Activated CD8-positive, alpha-beta T cell treated with anti-CD3 and anti-CD28 coated beads for 36 hours (primary cell): ENCODE measurements at regions not wholly inside any gene's neighbourhood (a gene's known extent, or its start where the extent isn't known, plus 50 kb on each side); places are given as distances from the start of the nearest gene placed in this dataset.

Source experiments
- ATAC-seq: fragments of 200-7000 bp; cut with Tn5 transposase; one replicate; pipeline ENCODE4 v1.10.0; 2021; ENCODE audit warnings: mild to moderate bottlenecking, moderate library complexity
- CTCF ChIA-PET: fragments of 350-600 bp; sonication (Branson Sonifier 250); formaldehyde crosslinking; loops from one replicate; lab custom pipeline; 2021; ENCODE audit warnings: antibody characterized with exemption; lab: Charles Lee
- POLR2A ChIA-PET: fragments of 350-600 bp; sonication (Branson Sonifier 250); formaldehyde crosslinking; loops from one replicate; lab custom pipeline; 2021; ENCODE audit warnings: antibody characterized with exemption; lab: Charles Lee
- DNase-seq: peaks from one replicate; pipeline ENCODE4 v3.0.0-alpha.2; 2020
- H3K27ac Mint-ChIP-seq: one replicate; pipeline ENCODE4 v1.8.0; 2021; ENCODE audit warnings: mild to moderate bottlenecking, mixed read lengths
- H3K27me3 Mint-ChIP-seq: one replicate; pipeline ENCODE4 v1.8.0; 2021; ENCODE audit warnings: mixed read lengths
- H3K36me3 Mint-ChIP-seq: one replicate; pipeline ENCODE4 v1.8.0; 2021; ENCODE audit warnings: low read depth, mixed read lengths
- H3K4me1 Mint-ChIP-seq: one replicate; pipeline ENCODE4 v1.8.0; 2021; ENCODE audit warnings: low read depth, mixed read lengths
- H3K4me3 Mint-ChIP-seq: one replicate; pipeline ENCODE4 v1.8.0; 2021; ENCODE audit warnings: mild to moderate bottlenecking, moderate library complexity, mixed read lengths
- H3K9me3 Mint-ChIP-seq: one replicate; pipeline ENCODE4 v1.8.0; 2021; ENCODE audit warnings: mixed read lengths
- intact Hi-C: fragments of 100-400 bp; cut with micrococcal nuclease; formaldehyde crosslinking; loops from one replicate; pipeline ENCODE4 v1.10.0; 2022
- TF ChIP-seq, protein P1 (sequence below): fragments of 200-600 bp; IDR thresholded peaks from one replicate; pipeline ENCODE4 v1.8.0; 2022; ENCODE audit warnings: antibody characterized with exemption, mild to moderate bottlenecking

- TF ChIP-seq, protein P1, sequence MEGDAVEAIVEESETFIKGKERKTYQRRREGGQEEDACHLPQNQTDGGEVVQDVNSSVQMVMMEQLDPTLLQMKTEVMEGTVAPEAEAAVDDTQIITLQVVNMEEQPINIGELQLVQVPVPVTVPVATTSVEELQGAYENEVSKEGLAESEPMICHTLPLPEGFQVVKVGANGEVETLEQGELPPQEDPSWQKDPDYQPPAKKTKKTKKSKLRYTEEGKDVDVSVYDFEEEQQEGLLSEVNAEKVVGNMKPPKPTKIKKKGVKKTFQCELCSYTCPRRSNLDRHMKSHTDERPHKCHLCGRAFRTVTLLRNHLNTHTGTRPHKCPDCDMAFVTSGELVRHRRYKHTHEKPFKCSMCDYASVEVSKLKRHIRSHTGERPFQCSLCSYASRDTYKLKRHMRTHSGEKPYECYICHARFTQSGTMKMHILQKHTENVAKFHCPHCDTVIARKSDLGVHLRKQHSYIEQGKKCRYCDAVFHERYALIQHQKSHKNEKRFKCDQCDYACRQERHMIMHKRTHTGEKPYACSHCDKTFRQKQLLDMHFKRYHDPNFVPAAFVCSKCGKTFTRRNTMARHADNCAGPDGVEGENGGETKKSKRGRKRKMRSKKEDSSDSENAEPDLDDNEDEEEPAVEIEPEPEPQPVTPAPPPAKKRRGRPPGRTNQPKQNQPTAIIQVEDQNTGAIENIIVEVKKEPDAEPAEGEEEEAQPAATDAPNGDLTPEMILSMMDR, result no peak
- POLR2A ChIA-PET, result no interaction called here
- intact Hi-C loops, result no loop called here
Observed at GRCh38 chr11:45503311-45503710, 162.1 kb downstream of the CHST1 start.

GRCh38 chr11:45502226-45502545 lies 163.2 kb downstream of the CHST1 start:
- Mint-ChIP-seq H3K27ac (no peak overlapping the region), H3K9me3 (peaks cover 3% of the 10 kb centered on the region), H3K27me3 (peaks cover 14% of the 10 kb centered on the region), H3K4me3 (no peak overlapping the region), H3K4me1 (no peaks in the 10 kb centered on the region), H3K36me3 (no peaks in the 10 kb centered on the region)
- ATAC-seq (no peak), DNase-seq (no peak)
- intact Hi-C loops, result no loop called here
- CTCF ChIA-PET, result no interaction called here
- POLR2A ChIA-PET, result no interaction called here
- TF ChIP-seq, protein P1, result no peak

More at GRCh38 chr11:45503311-45503710, 162.1 kb downstream of the CHST1 start:
- Mint-ChIP-seq H3K27ac (no peak overlapping the region), H3K27me3 (peaks cover 8% of the 10 kb centered on the region), H3K9me3 (peaks cover 3% of the 10 kb centered on the region), H3K4me3 (no peak overlapping the region), H3K36me3 (no peaks in the 10 kb centered on the region), H3K4me1 (no peaks in the 10 kb centered on the region)
- DNase-seq (no peak), ATAC-seq (no peak)
- CTCF ChIA-PET, result no interaction called here

DNA sequence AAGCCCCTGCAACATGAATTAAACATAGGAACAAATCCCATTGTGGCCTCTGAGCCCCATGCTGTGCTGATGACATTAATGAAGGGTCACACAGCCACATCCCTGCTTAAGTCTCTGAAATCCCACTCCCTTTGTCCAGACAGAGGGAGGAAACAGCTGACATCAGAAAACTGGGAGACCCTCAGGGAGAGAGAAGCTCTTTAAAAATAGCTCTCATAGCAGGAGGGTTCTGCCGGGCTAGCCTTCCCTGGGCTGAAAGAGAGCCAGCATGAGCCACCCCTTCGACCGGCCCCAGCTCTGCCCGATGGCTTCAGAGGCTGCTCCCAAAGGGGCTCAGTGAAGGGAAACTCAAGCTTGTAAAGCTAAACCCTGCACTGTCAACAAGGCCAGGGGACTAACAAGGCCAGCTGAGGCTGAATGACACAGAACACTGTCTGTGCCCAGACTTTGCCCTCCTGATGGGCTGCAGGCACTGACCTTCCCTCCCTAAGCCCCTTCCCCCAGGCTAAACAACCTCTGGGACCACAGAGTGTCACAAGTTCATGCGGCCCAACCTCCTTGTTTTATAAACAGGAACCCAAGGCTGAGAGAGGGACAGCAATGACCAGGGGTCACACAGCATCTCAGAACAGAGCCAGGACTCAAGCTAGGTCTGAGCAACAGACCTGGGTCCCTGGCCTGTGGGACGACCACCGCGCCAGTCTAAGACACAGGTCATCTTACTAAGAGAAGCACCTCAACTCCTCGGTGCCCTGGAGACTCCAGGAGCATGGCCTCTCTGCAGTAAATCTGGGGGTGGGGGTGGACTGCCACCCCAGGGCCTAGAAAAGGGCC lies 163.8 kb downstream of the CHST1 start:
- intact Hi-C loops, result no loop called here
- no peak overlapping the region for H3K27ac Mint-ChIP-seq
- peaks cover 14% of the 10 kb centered on the region for H3K27me3 Mint-ChIP-seq
- no peaks in the 10 kb centered on the region for H3K4me1 Mint-ChIP-seq
- no peak overlapping the region for H3K4me3 Mint-ChIP-seq
- no peaks in the 10 kb centered on the region for H3K36me3 Mint-ChIP-seq
- ATAC-seq, result no peak
- ChIA-PET CTCF (no interaction called here), POLR2A (no interaction called here)
- no peak for DNase-seq
- TF ChIP-seq, protein P1, result no peak
- peaks cover 3% of the 10 kb centered on the region for H3K9me3 Mint-ChIP-seq

DNA sequence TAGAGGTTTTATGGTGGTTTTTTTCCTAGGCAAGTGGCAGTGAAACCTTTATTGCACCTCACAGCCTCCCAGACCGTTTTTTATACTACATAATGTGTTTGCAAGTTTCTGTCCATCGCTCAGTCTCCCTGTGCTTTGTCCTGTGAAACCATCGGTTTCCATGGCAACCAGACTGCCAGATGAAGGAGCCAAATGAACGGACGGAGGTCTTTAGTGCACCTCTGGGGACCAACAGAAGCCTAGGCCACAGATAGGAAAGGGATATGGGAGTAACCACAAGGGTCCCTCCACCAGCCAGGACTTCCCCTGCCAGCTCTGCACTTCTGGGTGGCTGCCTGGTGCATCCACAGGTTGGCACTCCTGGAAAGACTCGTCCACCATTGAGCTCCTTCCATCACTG lies 165.0 kb downstream of the CHST1 start:
- H3K27me3 Mint-ChIP-seq, result peaks cover 14% of the 10 kb centered on the region
- intact Hi-C loops, result no loop called here
- no peak for ATAC-seq
- H3K4me3 Mint-ChIP-seq, result no peak overlapping the region
- H3K9me3 Mint-ChIP-seq, result peaks cover 3% of the 10 kb centered on the region
- no peak overlapping the region for H3K27ac Mint-ChIP-seq
- CTCF ChIA-PET, result interaction anchor here (1.0 kb wide), 1 partner anchor 129 kb away, joined by 3 read pairs; no protein-coding TSS in a partner anchor
- no peak for DNase-seq
- POLR2A ChIA-PET, result no interaction called here
- no peaks in the 10 kb centered on the region for H3K36me3 Mint-ChIP-seq
- H3K4me1 Mint-ChIP-seq, result no peaks in the 10 kb centered on the region
- TF ChIP-seq, protein P1, result no peak

DNA sequence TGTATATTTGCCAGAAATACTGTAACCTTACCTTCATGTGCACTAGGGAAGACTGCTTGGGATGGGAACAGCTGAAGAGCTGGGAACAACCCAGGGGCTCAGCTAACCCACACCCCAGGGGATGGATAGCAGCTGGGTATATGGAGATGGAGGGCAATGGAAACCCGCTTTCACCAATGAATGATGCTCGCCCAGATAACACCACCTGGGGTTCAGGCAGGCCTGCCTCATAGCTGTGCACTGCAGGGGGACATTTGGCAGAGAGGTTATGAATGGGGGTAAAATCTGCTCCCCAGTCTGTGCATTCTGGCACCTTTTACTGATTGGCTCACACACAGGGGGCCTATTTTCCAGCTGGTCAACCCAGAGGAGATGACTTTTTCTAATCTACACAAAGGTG lies 170.7 kb downstream of the CHST1 start:
- Mint-ChIP-seq H3K27me3 (peaks cover 12% of the 10 kb centered on the region), H3K36me3 (no peaks in the 10 kb centered on the region), H3K9me3 (no peaks in the 10 kb centered on the region), H3K4me3 (no peak overlapping the region), H3K4me1 (no peaks in the 10 kb centered on the region), H3K27ac (no peak overlapping the region)
- intact Hi-C loops, result no loop called here
- CTCF ChIA-PET, result no interaction called here
- TF ChIP-seq, protein P1, result no peak
- ATAC-seq (no peak), DNase-seq (no peak)
- POLR2A ChIA-PET, result no interaction called here
